GM23338 (cell line): ENCODE measurements at regions not wholly inside any gene's neighbourhood (a gene's known extent, or its start where the extent isn't known, plus 50 kb on each side); places are given as distances from the start of the nearest gene placed in this dataset.

Source experiments
- ATAC-seq: fragments of 200-7000 bp; cut with Tn5 transposase; 3 replicates; pipeline ENCODE4 v1.9.1; 2020
- DNase-seq: peaks from one replicate; pipeline ENCODE4 v3.0.0-alpha.2; 2015; ENCODE audit warnings: low spot score
- H2AFZ ChIP-seq: fragments of 200-600 bp; sonication (generic); 2 replicates; pipeline ENCODE4 v1.8.0; 2016; ENCODE audit warnings: antibody characterized with exemption, mild to moderate bottlenecking, moderate library complexity
- H3F3A ChIP-seq: fragments of 200-600 bp; sonication (generic); replicated peaks from 2 replicates; pipeline ENCODE4 v1.8.0; 2017; ENCODE audit warnings: antibody characterized with exemption, mixed run types, low read depth
- H3K27ac ChIP-seq: fragments of 200-600 bp; sonication (generic); 2 replicates; pipeline ENCODE4 v1.6.1; 2016; ENCODE audit warnings: low read depth
- H3K27me3 ChIP-seq: fragments of 200-600 bp; sonication (generic); 2 replicates; pipeline ENCODE4 v1.8.0; 2016; ENCODE audit warnings: mild to moderate bottlenecking, mixed run types, moderate library complexity; ENCODE audit not compliant: insufficient read depth
- H3K36me3 ChIP-seq: fragments of 200-600 bp; sonication (generic); 2 replicates; pipeline ENCODE4 v1.8.0; 2016; ENCODE audit warnings: mild to moderate bottlenecking; ENCODE audit not compliant: insufficient read depth
- H3K4me1 ChIP-seq: fragments of 200-600 bp; sonication (generic); 2 replicates; pipeline ENCODE4 v1.8.0; 2016; ENCODE audit warnings: mild to moderate bottlenecking, moderate library complexity; ENCODE audit not compliant: insufficient read depth
- H3K4me2 ChIP-seq: fragments of 200-600 bp; sonication (generic); 2 replicates; pipeline ENCODE4 v1.7.1; 2017; ENCODE audit warnings: mixed run types
- H3K4me3 ChIP-seq: fragments of 200-600 bp; sonication (generic); 2 replicates; pipeline ENCODE4 v1.6.1; 2016; ENCODE audit warnings: mixed run types
- H3K79me2 ChIP-seq: fragments of 200-600 bp; sonication (generic); replicated peaks from 2 replicates; pipeline ENCODE4 v1.8.0; 2017; ENCODE audit warnings: mild to moderate bottlenecking; ENCODE audit not compliant: insufficient read depth
- H3K9me2 ChIP-seq: fragments of 200-600 bp; sonication (generic); 2 replicates; pipeline ENCODE4 v1.8.0; 2017; ENCODE audit not compliant: insufficient read depth
- H4K20me1 ChIP-seq: fragments of 200-600 bp; sonication (generic); replicated peaks from 2 replicates; pipeline ENCODE4 v1.8.0; 2017; ENCODE audit warnings: mild to moderate bottlenecking; ENCODE audit not compliant: insufficient read depth
- H3K27ac Mint-ChIP-seq: 2 replicates; pipeline ENCODE4 v1.8.0; 2020; ENCODE audit warnings: inconsistent platforms, mild to moderate bottlenecking, moderate library complexity, mixed read lengths
- H3K27me3 Mint-ChIP-seq: 3 replicates; pipeline ENCODE4 v1.8.0; 2022; ENCODE audit warnings: low read depth, mild to moderate bottlenecking, moderate library complexity, mixed read lengths, inconsistent platforms; ENCODE audit not compliant: insufficient read depth, poor library complexity
- H3K36me3 Mint-ChIP-seq: 3 replicates; pipeline ENCODE4 v1.8.0; 2021; ENCODE audit warnings: low read depth, mild to moderate bottlenecking, inconsistent platforms, moderate library complexity, mixed read lengths
- H3K4me1 Mint-ChIP-seq: 3 replicates; pipeline ENCODE4 v1.8.0; 2020; ENCODE audit warnings: mild to moderate bottlenecking, inconsistent platforms, mixed read lengths
- H3K4me3 Mint-ChIP-seq: 3 replicates; pipeline ENCODE4 v1.8.0; 2021; ENCODE audit warnings: moderate library complexity, mild to moderate bottlenecking, inconsistent platforms, mixed read lengths
- H3K9me3 Mint-ChIP-seq: 3 replicates; pipeline ENCODE4 v1.8.0; 2020; ENCODE audit warnings: moderate library complexity, mild to moderate bottlenecking, inconsistent platforms, mixed read lengths
- CREB1 ChIP-seq: fragments of 250-450 bp; sonication (Bioruptor Pico); IDR thresholded peaks from 2 replicates; pipeline ENCODE4 v1.5.0; 2020; ENCODE audit warnings: low read depth, mild to moderate bottlenecking, moderate library complexity
- EZH2 ChIP-seq: fragments of 200-600 bp; sonication (generic); IDR thresholded peaks from one replicate; pipeline ENCODE4 v1.8.0; 2017; ENCODE audit warnings: antibody characterized with exemption, mild to moderate bottlenecking, low read depth; ENCODE audit not compliant: unreplicated experiment
- JUNB ChIP-seq: IDR thresholded peaks from one replicate; pipeline ENCODE4 v1.6.1; 2016; ENCODE audit warnings: antibody characterized with exemption; ENCODE audit not compliant: unreplicated experiment
- NANOG ChIP-seq: IDR thresholded peaks from 2 replicates; pipeline ENCODE4 v1.6.1; 2016; ENCODE audit warnings: antibody characterized with exemption, borderline replicate concordance
- POLR2AphosphoS5 ChIP-seq: IDR thresholded peaks from 2 replicates; pipeline ENCODE4 v1.6.1; 2016; ENCODE audit warnings: antibody characterized with exemption, low read depth
- STAT1 ChIP-seq: IDR thresholded peaks from one replicate; pipeline ENCODE4 v1.6.1; 2016; ENCODE audit warnings: antibody characterized with exemption; ENCODE audit not compliant: unreplicated experiment
- ZNF331 ChIP-seq: fragments of 250-450 bp; sonication (Bioruptor Pico); IDR thresholded peaks from 2 replicates; pipeline ENCODE4 v1.5.0; 2020; ENCODE audit warnings: low read depth, mild to moderate bottlenecking, moderate library complexity
- TF ChIP-seq, protein P1 (sequence below): fragments of 250-450 bp; sonication (Bioruptor Pico); IDR thresholded peaks from 2 replicates; pipeline ENCODE4 v1.5.0; 2020; ENCODE audit warnings: mild to moderate bottlenecking, moderate library complexity
- TF ChIP-seq, protein P2 (sequence below): IDR thresholded peaks from one replicate; pipeline ENCODE4 v1.6.1; 2018; ENCODE audit warnings: antibody characterized with exemption; ENCODE audit not compliant: unreplicated experiment
- TF ChIP-seq, protein P3 (sequence below): IDR thresholded peaks from 2 replicates; pipeline ENCODE4 v1.6.1; 2016; ENCODE audit warnings: antibody characterized with exemption
- TF ChIP-seq, protein P4 (sequence below), 2 experiments: fragments of 200-600 bp in 1 of 2; sonication (generic) in 1 of 2; conservative IDR thresholded peaks; 2 replicates each; pipeline versions ENCODE4 v1.5.1 to v1.6.1; 2016 to 2017; ENCODE audit warnings: antibody characterized with exemption in 2 of 2, low read depth in 2 of 2, mild to moderate bottlenecking in 2 of 2, moderate library complexity in 1 of 2

DNA sequence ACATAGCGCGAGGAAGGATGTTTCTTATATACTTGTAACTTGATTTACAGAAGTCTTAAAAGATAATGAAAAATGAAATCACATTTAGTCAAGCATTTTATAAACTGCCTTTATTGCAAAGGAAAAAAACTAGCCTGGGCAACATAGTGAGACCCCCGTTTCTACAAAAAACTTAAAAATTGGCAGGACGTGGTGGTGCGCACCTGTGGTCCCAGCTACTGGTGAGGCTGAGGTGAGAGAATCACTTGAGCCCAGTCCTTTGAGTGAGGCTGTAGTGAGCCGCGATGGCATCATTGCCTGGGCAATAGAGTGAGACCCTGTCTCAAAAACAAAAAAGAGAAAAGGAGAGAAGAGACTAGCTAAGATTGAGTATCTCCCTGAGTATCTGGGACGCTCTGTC, 145.2 kb upstream of the CIBAR2 start (continued):
- TF ChIP-seq, protein P1, sequence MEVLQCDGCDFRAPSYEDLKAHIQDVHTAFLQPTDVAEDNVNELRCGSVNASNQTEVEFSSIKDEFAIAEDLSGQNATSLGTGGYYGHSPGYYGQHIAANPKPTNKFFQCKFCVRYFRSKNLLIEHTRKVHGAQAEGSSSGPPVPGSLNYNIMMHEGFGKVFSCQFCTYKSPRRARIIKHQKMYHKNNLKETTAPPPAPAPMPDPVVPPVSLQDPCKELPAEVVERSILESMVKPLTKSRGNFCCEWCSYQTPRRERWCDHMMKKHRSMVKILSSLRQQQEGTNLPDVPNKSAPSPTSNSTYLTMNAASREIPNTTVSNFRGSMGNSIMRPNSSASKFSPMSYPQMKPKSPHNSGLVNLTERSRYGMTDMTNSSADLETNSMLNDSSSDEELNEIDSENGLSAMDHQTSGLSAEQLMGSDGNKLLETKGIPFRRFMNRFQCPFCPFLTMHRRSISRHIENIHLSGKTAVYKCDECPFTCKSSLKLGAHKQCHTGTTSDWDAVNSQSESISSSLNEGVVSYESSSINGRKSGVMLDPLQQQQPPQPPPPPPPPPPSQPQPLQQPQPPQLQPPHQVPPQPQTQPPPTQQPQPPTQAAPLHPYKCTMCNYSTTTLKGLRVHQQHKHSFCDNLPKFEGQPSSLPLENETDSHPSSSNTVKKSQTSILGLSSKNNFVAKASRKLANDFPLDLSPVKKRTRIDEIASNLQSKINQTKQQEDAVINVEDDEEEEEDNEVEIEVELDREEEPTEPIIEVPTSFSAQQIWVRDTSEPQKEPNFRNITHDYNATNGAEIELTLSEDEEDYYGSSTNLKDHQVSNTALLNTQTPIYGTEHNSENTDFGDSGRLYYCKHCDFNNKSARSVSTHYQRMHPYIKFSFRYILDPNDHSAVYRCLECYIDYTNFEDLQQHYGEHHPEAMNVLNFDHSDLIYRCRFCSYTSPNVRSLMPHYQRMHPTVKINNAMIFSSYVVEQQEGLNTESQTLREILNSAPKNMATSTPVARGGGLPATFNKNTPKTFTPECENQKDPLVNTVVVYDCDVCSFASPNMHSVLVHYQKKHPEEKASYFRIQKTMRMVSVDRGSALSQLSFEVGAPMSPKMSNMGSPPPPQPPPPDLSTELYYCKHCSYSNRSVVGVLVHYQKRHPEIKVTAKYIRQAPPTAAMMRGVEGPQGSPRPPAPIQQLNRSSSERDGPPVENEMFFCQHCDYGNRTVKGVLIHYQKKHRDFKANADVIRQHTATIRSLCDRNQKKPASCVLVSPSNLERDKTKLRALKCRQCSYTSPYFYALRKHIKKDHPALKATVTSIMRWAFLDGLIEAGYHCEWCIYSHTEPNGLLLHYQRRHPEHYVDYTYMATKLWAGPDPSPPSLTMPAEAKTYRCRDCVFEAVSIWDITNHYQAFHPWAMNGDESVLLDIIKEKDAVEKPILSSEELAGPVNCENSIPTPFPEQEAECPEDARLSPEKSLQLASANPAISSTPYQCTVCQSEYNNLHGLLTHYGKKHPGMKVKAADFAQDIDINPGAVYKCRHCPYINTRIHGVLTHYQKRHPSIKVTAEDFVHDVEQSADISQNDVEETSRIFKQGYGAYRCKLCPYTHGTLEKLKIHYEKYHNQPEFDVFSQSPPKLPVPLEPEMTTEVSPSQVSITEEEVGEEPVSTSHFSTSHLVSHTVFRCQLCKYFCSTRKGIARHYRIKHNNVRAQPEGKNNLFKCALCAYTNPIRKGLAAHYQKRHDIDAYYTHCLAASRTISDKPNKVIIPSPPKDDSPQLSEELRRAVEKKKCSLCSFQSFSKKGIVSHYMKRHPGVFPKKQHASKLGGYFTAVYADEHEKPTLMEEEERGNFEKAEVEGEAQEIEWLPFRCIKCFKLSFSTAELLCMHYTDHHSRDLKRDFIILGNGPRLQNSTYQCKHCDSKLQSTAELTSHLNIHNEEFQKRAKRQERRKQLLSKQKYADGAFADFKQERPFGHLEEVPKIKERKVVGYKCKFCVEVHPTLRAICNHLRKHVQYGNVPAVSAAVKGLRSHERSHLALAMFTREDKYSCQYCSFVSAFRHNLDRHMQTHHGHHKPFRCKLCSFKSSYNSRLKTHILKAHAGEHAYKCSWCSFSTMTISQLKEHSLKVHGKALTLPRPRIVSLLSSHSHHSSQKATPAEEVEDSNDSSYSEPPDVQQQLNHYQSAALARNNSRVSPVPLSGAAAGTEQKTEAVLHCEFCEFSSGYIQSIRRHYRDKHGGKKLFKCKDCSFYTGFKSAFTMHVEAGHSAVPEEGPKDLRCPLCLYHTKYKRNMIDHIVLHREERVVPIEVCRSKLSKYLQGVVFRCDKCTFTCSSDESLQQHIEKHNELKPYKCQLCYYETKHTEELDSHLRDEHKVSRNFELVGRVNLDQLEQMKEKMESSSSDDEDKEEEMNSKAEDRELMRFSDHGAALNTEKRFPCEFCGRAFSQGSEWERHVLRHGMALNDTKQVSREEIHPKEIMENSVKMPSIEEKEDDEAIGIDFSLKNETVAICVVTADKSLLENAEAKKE (CRISPR knock-in tag) = no peak
- no peak for TF ChIP-seq NANOG
- no peak for TF ChIP-seq CREB1 (CRISPR knock-in tag)
- TF ChIP-seq, protein P2, sequence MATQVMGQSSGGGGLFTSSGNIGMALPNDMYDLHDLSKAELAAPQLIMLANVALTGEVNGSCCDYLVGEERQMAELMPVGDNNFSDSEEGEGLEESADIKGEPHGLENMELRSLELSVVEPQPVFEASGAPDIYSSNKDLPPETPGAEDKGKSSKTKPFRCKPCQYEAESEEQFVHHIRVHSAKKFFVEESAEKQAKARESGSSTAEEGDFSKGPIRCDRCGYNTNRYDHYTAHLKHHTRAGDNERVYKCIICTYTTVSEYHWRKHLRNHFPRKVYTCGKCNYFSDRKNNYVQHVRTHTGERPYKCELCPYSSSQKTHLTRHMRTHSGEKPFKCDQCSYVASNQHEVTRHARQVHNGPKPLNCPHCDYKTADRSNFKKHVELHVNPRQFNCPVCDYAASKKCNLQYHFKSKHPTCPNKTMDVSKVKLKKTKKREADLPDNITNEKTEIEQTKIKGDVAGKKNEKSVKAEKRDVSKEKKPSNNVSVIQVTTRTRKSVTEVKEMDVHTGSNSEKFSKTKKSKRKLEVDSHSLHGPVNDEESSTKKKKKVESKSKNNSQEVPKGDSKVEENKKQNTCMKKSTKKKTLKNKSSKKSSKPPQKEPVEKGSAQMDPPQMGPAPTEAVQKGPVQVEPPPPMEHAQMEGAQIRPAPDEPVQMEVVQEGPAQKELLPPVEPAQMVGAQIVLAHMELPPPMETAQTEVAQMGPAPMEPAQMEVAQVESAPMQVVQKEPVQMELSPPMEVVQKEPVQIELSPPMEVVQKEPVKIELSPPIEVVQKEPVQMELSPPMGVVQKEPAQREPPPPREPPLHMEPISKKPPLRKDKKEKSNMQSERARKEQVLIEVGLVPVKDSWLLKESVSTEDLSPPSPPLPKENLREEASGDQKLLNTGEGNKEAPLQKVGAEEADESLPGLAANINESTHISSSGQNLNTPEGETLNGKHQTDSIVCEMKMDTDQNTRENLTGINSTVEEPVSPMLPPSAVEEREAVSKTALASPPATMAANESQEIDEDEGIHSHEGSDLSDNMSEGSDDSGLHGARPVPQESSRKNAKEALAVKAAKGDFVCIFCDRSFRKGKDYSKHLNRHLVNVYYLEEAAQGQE = no peak
- TF ChIP-seq POLR2AphosphoS5 = no peak

DNA sequence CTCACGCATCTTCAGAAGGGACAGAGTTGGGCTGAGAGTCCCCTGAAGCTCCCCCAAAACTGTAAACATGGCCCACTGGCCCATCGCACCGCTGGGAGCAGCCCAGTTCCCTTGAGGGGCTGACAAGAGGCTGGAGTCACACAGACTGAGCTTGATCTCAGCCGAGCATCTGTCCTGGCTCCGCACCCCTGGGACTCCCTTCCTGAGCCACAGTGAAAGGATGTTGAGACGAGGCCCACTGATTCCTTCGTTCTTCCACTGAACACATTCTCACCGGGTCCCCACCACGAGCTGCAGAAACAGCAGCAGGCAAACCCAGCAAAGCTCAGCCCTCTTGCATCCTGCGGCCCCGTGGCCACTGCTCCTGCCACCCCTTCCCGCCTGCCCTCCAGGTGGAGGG, 145.9 kb upstream of the CIBAR2 start:
- ATAC-seq = no peak
- Histone ChIP-seq H3F3A (0 out of 2 replicates have a peak, but pooled peaks cover 2% of the 10 kb centered on the region), H4K20me1 (peaks cover 8% of the 10 kb centered on the region), H3K27ac (no peak overlapping the region), H3K4me1 (no peaks in the 10 kb centered on the region), H3K4me2 (no peak overlapping the region), H3K36me3 (no peaks in the 10 kb centered on the region), H2AFZ (no peak overlapping the region), H3K9me2 (no peaks in the 10 kb centered on the region), H3K4me3 (no peak overlapping the region), H3K79me2 (0 out of 2 replicates have a peak, but pooled peaks cover 5% of the 10 kb centered on the region), H3K27me3 (no peaks in the 10 kb centered on the region)
- Mint-ChIP-seq H3K4me3 (no peak overlapping the region), H3K27me3 (peaks cover 7% of the 10 kb centered on the region), H3K4me1 (peaks cover 14% of the 10 kb centered on the region), H3K27ac (no peak overlapping the region), H3K9me3 (no peaks in the 10 kb centered on the region), H3K36me3 (no peaks in the 10 kb centered on the region)
- TF ChIP-seq EZH2 (no peak), STAT1 (no peak), ZNF331 (CRISPR knock-in tag) (no peak), JUNB (no peak), POLR2AphosphoS5 (no peak)
- TF ChIP-seq, protein P3, sequence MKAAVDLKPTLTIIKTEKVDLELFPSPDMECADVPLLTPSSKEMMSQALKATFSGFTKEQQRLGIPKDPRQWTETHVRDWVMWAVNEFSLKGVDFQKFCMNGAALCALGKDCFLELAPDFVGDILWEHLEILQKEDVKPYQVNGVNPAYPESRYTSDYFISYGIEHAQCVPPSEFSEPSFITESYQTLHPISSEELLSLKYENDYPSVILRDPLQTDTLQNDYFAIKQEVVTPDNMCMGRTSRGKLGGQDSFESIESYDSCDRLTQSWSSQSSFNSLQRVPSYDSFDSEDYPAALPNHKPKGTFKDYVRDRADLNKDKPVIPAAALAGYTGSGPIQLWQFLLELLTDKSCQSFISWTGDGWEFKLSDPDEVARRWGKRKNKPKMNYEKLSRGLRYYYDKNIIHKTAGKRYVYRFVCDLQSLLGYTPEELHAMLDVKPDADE = no peak
- TF ChIP-seq, protein P4, sequence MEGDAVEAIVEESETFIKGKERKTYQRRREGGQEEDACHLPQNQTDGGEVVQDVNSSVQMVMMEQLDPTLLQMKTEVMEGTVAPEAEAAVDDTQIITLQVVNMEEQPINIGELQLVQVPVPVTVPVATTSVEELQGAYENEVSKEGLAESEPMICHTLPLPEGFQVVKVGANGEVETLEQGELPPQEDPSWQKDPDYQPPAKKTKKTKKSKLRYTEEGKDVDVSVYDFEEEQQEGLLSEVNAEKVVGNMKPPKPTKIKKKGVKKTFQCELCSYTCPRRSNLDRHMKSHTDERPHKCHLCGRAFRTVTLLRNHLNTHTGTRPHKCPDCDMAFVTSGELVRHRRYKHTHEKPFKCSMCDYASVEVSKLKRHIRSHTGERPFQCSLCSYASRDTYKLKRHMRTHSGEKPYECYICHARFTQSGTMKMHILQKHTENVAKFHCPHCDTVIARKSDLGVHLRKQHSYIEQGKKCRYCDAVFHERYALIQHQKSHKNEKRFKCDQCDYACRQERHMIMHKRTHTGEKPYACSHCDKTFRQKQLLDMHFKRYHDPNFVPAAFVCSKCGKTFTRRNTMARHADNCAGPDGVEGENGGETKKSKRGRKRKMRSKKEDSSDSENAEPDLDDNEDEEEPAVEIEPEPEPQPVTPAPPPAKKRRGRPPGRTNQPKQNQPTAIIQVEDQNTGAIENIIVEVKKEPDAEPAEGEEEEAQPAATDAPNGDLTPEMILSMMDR (conservative IDR thresholded peaks at IDR 0.05; ENCODE audit: low read depth in 2 of 2) = no peak
- DNase-seq = no peak
